HG03039 (cell line): ENCODE measurements at regions not wholly inside any gene's neighbourhood (a gene's known extent, or its start where the extent isn't known, plus 50 kb on each side); places are given as distances from the start of the nearest gene placed in this dataset.
"Not testable (repeated sequence)": the region's sequence is repeated elsewhere in the genome, so short reads cannot be mapped to it uniquely, and the experiment has no call there.

Source experiments
- ATAC-seq: cut with Tn5 transposase; IDR thresholded peaks from one replicate; pipeline ENCODE4 v1.9.1; 2021; ENCODE audit warnings: mild to moderate bottlenecking, moderate library complexity; ENCODE audit not compliant: unreplicated experiment

GRCh38 chr21:36207577-36208320 is 51.1 kb downstream of the DOP1B start:
- no peak for ATAC-seq

GRCh38 chr21:36208326-36209013 is 51.8 kb downstream of the DOP1B start:
- ATAC-seq = no peak

DNA sequence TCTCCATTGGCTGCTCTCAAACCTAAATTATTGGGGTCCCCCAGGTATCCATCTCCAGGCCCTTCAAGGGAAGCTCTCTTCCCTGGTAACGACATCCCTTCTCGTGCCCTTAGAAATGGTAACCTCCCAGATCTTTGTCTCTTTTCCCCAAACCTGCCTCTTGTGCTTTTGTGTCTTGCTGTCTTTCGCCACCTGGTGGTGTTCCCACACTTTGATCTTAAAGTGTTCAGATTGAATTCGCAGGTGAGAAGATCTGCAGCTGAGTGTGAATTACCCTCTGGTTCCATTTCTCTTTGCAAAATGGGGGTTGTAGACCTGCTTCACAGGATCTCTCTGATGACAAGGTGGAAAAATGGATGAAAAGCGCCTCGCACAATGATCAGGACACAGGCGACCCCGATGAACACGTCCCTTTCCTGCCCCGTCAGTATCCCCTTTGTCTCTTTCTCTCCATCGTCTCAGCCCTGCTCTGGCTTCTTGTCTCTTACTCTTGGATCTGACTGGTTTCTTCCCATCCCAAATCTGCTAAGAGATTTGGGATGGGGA is 53.1 kb downstream of the DOP1B start:
- ATAC-seq = no peak

GRCh38 chr21:36210779-36211659 is 54.4 kb downstream of the DOP1B start:
- ATAC-seq = no peak

- ATAC-seq = no peak
These were observed 55.3 kb downstream of the DOP1B start for GRCh38 chr21:36211660-36212512.

DNA sequence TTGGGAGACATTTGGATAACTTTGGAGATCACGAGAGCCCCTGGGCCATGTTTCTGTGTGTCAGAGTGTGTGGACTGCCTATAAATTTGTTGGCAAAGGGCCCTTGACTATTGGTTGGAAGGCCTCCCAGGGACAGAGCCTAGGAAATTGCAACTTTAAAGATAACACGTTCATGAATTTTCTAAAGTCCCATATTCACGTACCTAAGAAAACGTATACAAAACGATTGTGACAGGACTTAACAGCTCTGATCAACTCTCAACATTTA is 55.8 kb downstream of the DOP1B start:
- no peak for ATAC-seq

DNA sequence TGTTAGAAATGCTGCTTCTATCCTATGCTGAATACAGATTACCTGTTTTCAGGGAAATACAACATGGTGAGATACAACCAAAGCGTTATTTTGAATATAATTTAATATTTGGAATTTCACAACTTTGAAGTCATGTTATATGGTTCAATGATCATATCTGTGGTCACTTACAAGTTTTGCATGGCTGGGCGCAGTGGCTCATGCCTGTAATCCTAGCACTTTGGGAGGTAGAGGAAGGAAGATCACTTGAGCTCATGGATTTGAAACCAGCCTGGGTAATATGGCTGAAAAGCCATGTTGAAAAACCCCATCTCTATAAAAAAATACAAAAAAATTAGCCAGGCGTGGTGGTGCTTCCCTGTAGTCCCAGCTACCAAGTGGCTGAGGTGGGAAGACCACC is 57.9 kb downstream of the DOP1B start:
- ATAC-seq = no peak

GRCh38 chr21:36217743-36218142 is 61.1 kb downstream of the DOP1B start:
- no peak for ATAC-seq

GRCh38 chr21:36218691-36219090 is 62.1 kb downstream of the DOP1B start:
- ATAC-seq = no peak

DNA sequence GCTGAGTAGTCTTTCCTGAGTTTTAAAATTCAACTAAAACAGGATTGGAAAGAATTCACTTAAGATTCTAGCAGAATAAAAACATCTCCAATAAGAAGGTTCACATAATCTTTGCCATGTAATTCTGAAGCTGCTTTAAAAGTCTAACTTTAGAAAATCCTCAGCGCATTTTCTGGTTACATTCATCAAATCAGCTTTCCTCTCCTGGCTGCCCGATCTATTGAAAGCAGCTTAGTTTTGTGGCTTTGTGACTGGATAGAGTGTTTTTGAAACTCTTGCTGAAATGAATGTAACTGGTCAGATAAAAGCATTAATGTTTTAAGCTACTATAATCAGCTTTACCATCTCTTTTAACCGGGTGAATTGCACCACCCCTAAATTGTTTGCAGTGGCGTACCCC is 66.8 kb downstream of the DOP1B start:
- no peak for ATAC-seq

DNA sequence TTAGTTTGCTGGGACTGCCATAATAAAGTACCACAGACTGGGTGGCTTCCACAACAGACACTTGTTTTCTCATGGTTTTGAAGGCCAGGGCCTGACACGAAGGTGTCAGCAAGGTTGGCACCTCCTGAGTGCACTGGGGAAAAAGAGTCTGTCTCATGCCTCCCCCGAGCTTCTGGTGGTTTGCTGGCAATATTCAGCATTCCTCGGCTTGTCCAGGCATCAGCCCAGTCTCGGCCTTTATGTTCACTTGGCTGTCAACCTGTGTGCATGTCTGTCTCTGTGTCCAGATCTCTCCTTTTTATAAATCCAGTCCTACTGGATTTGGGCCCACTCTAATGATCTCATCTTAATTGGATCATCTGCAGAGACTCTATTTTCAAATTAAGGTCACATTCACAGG is 72.6 kb downstream of the DOP1B start:
- no peak for ATAC-seq

DNA sequence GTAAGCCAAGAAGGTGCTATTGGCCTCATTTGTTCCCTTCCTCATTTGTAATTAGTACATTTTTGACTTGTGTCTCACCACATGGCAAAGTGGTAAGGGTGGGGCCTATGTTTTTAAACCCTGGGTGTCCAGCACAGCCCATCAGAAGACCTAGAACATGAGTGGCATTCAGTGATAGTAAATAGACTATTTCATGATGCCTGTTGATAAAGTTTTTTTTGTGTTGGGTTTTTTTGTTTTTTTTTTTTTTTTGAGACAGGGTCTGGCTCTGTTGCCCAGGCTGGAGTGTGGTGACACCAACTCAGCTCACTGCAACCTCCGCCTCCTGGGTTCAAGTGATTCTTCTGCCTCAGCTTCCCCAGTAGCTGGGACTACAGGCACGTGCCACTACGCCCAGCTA is 74.8 kb downstream of the DOP1B start:
- not testable (repeated sequence) for ATAC-seq

GRCh38 chr21:36232641-36233040 is 76.0 kb downstream of the DOP1B start:
- no peak for ATAC-seq

GRCh38 chr21:36235058-36235582 is 78.5 kb downstream of the DOP1B start:
- no peak for ATAC-seq

- ATAC-seq = no peak
These were observed 79.6 kb downstream of the DOP1B start for GRCh38 chr21:36236052-36236730.

GRCh38 chr21:36237441-36237840 is 80.8 kb downstream of the DOP1B start:
- ATAC-seq = no peak

DNA sequence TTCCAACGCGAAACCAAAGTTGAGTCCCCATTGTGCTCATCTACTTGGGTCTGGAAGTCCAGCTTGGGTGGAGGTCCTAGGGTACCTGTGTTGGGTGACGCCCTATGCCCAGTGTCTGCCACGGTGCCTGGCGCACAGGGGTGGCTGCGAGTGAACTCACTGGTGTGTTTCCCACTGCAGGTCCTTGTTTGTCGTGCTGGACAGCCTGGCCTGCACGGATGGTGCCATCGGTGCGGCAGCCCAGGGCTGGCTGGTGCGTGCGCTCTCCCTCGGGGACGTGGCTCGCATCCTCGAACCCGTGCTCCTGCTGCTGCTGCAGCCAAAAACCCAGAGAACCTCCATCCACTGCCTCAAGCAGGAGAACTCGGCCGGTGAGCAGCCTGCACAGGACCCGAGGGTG is 80.4 kb upstream of the MORC3 start:
- ATAC-seq = no peak

DNA sequence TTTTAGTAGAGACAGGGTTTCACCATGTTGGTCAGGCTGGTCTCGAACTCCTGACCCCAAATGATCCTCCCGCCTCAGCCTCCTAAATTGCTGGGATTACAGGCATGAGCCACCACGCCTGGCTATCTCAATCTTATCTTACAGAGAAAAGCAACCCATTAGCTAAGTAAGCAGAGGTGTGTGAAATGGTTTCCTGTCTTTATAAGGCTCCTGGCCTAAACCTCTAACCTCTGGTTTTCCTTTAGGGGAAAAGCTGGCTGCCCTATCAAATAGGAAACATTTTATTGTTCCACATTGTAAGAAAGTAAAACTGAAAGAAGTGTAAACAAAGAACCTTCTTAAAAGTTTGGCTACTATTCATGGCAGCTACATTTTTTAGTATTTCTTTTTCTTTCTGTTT is 78.3 kb upstream of the MORC3 start:
- no peak for ATAC-seq

DNA sequence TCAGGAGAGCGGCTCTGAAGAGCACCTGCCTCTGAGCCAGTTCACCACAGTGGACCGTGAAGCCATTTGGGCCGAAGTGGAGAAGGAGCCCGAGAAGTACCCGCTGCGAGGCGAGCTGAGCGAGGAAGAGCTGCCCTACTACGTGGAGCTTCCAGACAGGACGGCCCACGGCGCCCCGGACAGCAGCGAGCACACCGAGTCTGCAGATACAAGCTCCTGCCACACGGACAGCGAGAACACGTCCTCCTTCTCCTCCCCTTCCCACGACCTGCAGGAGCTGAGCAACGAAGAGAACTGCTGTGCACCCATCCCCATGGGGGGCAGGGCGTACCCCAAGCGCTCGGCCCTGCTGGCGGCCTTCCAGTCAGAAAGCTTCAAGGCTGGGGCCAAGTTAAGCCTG is 74.9 kb upstream of the MORC3 start:
- no peak for ATAC-seq

DNA sequence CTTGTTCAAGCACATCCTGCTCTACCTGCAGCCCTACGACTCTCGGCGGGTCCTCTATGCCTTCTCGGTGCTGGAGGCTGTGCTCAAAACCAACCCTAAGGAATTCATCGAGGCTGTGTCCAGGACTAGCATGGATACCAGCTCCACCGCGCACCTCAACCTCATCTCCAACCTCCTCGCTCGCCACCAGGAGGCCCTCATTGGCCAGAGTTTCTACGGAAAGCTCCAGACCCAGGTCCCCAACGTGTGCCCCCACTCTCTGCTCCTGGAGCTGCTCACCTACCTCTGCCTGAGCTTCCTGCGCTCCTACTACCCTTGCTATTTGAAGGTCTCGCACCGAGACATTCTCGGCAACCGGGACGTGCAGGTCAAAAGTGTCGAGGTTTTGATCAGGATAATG is 74.3 kb upstream of the MORC3 start:
- no peak for ATAC-seq
